ENCODE measurements at regions not wholly inside any gene's neighbourhood (a gene's known extent, or its start where the extent isn't known, plus 50 kb on each side); places are given as distances from the start of the nearest gene placed in this dataset.

- DNase-seq: no peak
These were observed 181.2 kb upstream of the BTG1 start for GRCh38 chr12:92326877-92327276.

GRCh38 chr12:92324849-92325500 lies 179.3 kb upstream of the BTG1 start:
- DNase-seq: no peak

GRCh38 chr12:92312463-92312964 lies 166.9 kb upstream of the BTG1 start:
- peak in 2 of 3 donors; percentile 16 to 21 for DNase-seq

GRCh38 chr12:92304371-92305055 lies 158.9 kb upstream of the BTG1 start:
- DNase-seq: peak in 2 of 3 donors; percentile 22 to 45

GRCh38 chr12:92302041-92302829 lies 156.6 kb upstream of the BTG1 start:
- DNase-seq: no peak

- DNase-seq: no peak
These were observed 155.7 kb upstream of the BTG1 start for GRCh38 chr12:92301356-92301755.

GRCh38 chr12:92300777-92301176 lies 155.1 kb upstream of the BTG1 start:
- DNase-seq: no peak

- DNase-seq: no peak
These were observed 154.1 kb upstream of the BTG1 start for GRCh38 chr12:92299744-92300143.

- DNase-seq: no peak
These were observed 153.7 kb upstream of the BTG1 start for GRCh38 chr12:92299344-92299743.

GRCh38 chr12:92297932-92298696 lies 152.5 kb upstream of the BTG1 start:
- peak in 1 of 3 donors; percentile 31 for DNase-seq

GRCh38 chr12:92297405-92297804 lies 151.8 kb upstream of the BTG1 start:
- no peak for DNase-seq

GRCh38 chr12:92295523-92295922 lies 149.9 kb upstream of the BTG1 start:
- DNase-seq: no peak

GRCh38 chr12:92294676-92295440 lies 149.2 kb upstream of the BTG1 start:
- no peak for DNase-seq

- no peak for DNase-seq
These were observed 146.4 kb upstream of the BTG1 start for GRCh38 chr12:92292016-92292415.

GRCh38 chr12:92290886-92291285 lies 145.2 kb upstream of the BTG1 start:
- no peak for DNase-seq

- DNase-seq: no peak
These were observed 144.7 kb upstream of the BTG1 start for GRCh38 chr12:92290350-92290695.

GRCh38 chr12:92289629-92290349 lies 144.1 kb upstream of the BTG1 start:
- DNase-seq: peak in 1 of 3 donors; percentile 49

GRCh38 chr12:92288561-92288960 lies 142.9 kb upstream of the BTG1 start:
- DNase-seq: no peak

- DNase-seq: peak in 1 of 3 donors; percentile 6
These were observed 132.8 kb upstream of the BTG1 start for GRCh38 chr12:92278378-92278828.

- no peak for DNase-seq
These were observed 132.1 kb upstream of the BTG1 start for GRCh38 chr12:92277795-92278194.
